DND-41 (cell line): ENCODE measurements at regions not wholly inside any gene's neighbourhood (a gene's known extent, or its start where the extent isn't known, plus 50 kb on each side); places are given as distances from the start of the nearest gene placed in this dataset.

Experiments used
- ATAC-seq: fragments of 200-7000 bp; cut with Tn5 transposase; 3 replicates; pipeline ENCODE4 v1.9.1; 2021; ENCODE audit warnings: low read depth; ENCODE audit not compliant: insufficient read depth
- DNase-seq: peaks from one replicate; pipeline ENCODE4 v3.0.0-alpha.2; 2020
- H2AFZ ChIP-seq: 2 replicates; pipeline ENCODE4 v1.6.0; 2012; ENCODE audit warnings: low read depth, low read length
- H3K27ac ChIP-seq: 2 replicates; pipeline ENCODE4 v1.5.1; 2012; ENCODE audit warnings: low read length, inconsistent platforms
- H3K27me3 ChIP-seq: fragments of 200-600 bp; sonication (generic); 2 replicates; pipeline ENCODE4 v1.6.0; 2012; ENCODE audit warnings: low read length, mild to moderate bottlenecking, inconsistent platforms; ENCODE audit not compliant: insufficient read depth, poor library complexity
- H3K36me3 ChIP-seq: 2 replicates; pipeline ENCODE4 v1.5.1; 2012; ENCODE audit warnings: low read length, inconsistent platforms; ENCODE audit not compliant: insufficient read depth
- H3K4me1 ChIP-seq: 2 replicates; pipeline ENCODE4 v1.5.1; 2012; ENCODE audit warnings: mild to moderate bottlenecking, low read length; ENCODE audit not compliant: insufficient read depth
- H3K4me2 ChIP-seq: 2 replicates; pipeline ENCODE4 v1.6.0; 2012; ENCODE audit warnings: mild to moderate bottlenecking, moderate library complexity, low read length, inconsistent platforms; ENCODE audit not compliant: insufficient read depth
- H3K4me3 ChIP-seq, 2 experiments: fragments of 200-600 bp in 1 of 2; shearing (Covaris generic) in 1 of 2; 2 replicates each; pipeline ENCODE4 v1.5.1; 2012 to 2016; ENCODE audit warnings: inconsistent platforms in 2 of 2, low read length in 2 of 2, mild to moderate bottlenecking in 2 of 2, low read depth in 1 of 2, moderate library complexity in 1 of 2
- H3K79me2 ChIP-seq: 2 replicates; pipeline ENCODE4 v1.6.0; 2012; ENCODE audit warnings: low read length, inconsistent platforms; ENCODE audit not compliant: insufficient read depth
- H3K9ac ChIP-seq: 2 replicates; pipeline ENCODE4 v1.6.0; 2012; ENCODE audit warnings: low read depth, mild to moderate bottlenecking, inconsistent platforms, low read length, moderate library complexity
- H3K9me3 ChIP-seq: 2 replicates; pipeline ENCODE4 v1.5.1; 2012; ENCODE audit warnings: low read length, moderate library complexity, mild to moderate bottlenecking, inconsistent platforms; ENCODE audit not compliant: insufficient read depth, severe bottlenecking
- H4K20me1 ChIP-seq: 2 replicates; pipeline ENCODE4 v1.6.0; 2012; ENCODE audit warnings: low read length; ENCODE audit not compliant: insufficient read depth
- EZH2 ChIP-seq: IDR thresholded peaks from 3 replicates; pipeline ENCODE4 v1.6.1; 2012; ENCODE audit warnings: borderline replicate concordance, low read depth, mild to moderate bottlenecking, moderate library complexity, low read length, inconsistent platforms; ENCODE audit not compliant: severe bottlenecking
- TF ChIP-seq, protein P1 (sequence below): IDR thresholded peaks from 2 replicates; pipeline ENCODE4 v1.5.1; 2012; ENCODE audit warnings: borderline replicate concordance, low read length, moderate library complexity, mild to moderate bottlenecking; ENCODE audit not compliant: poor library complexity, severe bottlenecking; ENCODE audit errors: extremely low read depth

DNA sequence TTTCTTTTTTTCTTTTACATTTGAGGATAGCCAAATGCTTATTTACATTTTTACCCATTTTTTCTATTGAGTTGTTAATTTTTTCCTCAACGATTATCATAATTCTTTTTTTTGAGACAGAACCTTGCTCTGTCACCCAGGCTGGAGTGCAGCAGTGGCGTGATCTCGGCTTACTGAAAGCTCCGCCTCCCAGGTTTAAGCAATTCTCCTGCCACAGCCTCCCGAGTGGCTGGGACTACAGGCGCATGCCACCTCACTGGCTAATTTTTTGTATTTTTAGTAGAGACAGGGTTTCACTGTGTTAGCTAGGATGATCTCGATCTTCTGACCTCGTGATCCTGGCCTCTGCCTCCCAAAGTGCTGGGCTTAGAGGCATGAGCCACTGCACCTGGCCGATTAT lies 208.7 kb downstream of the LIG4 start:
- no peaks in the 10 kb centered on the region for H3K79me2 ChIP-seq
- no peak overlapping the region for H2AFZ ChIP-seq
- no peak overlapping the region for H3K27ac ChIP-seq
- no peaks in the 10 kb centered on the region for H3K9me3 ChIP-seq
- H3K4me3 ChIP-seq: no peak overlapping the region
- DNase-seq: no peak
- no peak overlapping the region for H3K9ac ChIP-seq
- no peaks in the 10 kb centered on the region for H3K36me3 ChIP-seq
- no peak overlapping the region for H3K4me2 ChIP-seq
- H3K27me3 ChIP-seq: no peaks in the 10 kb centered on the region
- no peak for ATAC-seq
- no peak for TF ChIP-seq EZH2
- TF ChIP-seq, protein P1, sequence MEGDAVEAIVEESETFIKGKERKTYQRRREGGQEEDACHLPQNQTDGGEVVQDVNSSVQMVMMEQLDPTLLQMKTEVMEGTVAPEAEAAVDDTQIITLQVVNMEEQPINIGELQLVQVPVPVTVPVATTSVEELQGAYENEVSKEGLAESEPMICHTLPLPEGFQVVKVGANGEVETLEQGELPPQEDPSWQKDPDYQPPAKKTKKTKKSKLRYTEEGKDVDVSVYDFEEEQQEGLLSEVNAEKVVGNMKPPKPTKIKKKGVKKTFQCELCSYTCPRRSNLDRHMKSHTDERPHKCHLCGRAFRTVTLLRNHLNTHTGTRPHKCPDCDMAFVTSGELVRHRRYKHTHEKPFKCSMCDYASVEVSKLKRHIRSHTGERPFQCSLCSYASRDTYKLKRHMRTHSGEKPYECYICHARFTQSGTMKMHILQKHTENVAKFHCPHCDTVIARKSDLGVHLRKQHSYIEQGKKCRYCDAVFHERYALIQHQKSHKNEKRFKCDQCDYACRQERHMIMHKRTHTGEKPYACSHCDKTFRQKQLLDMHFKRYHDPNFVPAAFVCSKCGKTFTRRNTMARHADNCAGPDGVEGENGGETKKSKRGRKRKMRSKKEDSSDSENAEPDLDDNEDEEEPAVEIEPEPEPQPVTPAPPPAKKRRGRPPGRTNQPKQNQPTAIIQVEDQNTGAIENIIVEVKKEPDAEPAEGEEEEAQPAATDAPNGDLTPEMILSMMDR: no peak
- no peaks in the 10 kb centered on the region for H3K4me1 ChIP-seq
- H4K20me1 ChIP-seq: no peaks in the 10 kb centered on the region

DNA sequence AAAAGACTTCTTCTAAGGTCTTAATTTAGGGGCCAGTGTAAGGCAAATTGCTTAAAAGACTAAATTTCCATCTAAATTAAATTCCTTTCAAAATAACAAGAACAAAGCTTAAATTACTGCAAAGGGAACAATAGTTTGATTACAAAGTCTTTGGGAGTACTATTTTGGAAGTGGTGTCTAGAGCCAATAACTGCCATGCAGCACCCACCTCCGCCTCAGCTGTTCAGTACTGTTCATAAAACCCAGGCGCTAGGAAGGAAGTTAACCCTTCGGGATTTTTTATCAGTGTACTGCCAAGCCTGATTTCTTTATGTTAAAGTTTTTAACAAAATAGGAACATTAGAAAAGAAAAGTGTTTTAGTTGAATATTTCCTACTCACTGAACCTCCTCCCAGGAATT lies 210.1 kb downstream of the LIG4 start:
- H3K4me2 ChIP-seq: no peak overlapping the region
- no peaks in the 10 kb centered on the region for H3K4me1 ChIP-seq
- no peak overlapping the region for H3K4me3 ChIP-seq
- no peaks in the 10 kb centered on the region for H4K20me1 ChIP-seq
- TF ChIP-seq EZH2: no peak
- TF ChIP-seq, protein P1: no peak
- ATAC-seq (no peak), DNase-seq (no peak)
- no peak overlapping the region for H3K9ac ChIP-seq
- H3K9me3 ChIP-seq: no peaks in the 10 kb centered on the region
- H3K27ac ChIP-seq: no peak overlapping the region
- H2AFZ ChIP-seq: no peak overlapping the region
- H3K27me3 ChIP-seq: no peaks in the 10 kb centered on the region
- no peaks in the 10 kb centered on the region for H3K36me3 ChIP-seq
- H3K79me2 ChIP-seq: no peaks in the 10 kb centered on the region

DNA sequence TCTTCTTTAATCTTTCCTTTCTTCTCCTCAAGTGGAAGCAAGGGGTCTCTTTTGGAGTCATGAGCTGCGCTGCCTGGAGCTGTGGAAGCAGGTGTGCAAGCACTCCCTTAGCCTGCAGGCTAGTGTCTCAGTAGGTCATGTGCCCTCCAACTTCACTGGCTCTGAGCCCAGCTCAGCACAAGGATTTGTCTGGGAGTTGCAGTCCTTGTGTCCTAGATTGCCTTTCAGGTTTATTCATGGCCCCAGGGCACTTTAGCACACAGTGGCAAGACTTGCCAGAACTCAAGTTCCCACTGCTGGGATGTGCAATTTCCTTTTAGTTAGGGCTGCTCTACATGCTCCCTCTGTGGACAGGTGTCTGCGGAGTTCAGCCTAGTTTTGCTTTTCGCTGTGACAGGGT lies 211.7 kb downstream of the LIG4 start:
- DNase-seq: no peak

More for the DNA sequence above, 211.7 kb downstream of the LIG4 start:
- ATAC-seq: no peak
- Histone ChIP-seq H3K27ac (no peak overlapping the region), H4K20me1 (no peaks in the 10 kb centered on the region), H2AFZ (no peak overlapping the region), H3K4me2 (no peak overlapping the region), H3K9me3 (no peaks in the 10 kb centered on the region), H3K27me3 (no peaks in the 10 kb centered on the region), H3K4me1 (no peaks in the 10 kb centered on the region), H3K9ac (no peak overlapping the region), H3K4me3 (no peak overlapping the region), H3K79me2 (no peaks in the 10 kb centered on the region), H3K36me3 (no peaks in the 10 kb centered on the region)
- TF ChIP-seq EZH2: no peak
- TF ChIP-seq, protein P1: no peak
